Fibroblast of gingiva (primary cell): ENCODE measurements at regions not wholly inside any gene's neighbourhood (a gene's known extent, or its start where the extent isn't known, plus 50 kb on each side); places are given as distances from the start of the nearest gene placed in this dataset.
A peak's percentile ranks its signal among the peaks of the same experiment; 100 is the strongest.
"Not testable (repeated sequence)": the region's sequence is repeated elsewhere in the genome, so short reads cannot be mapped to it uniquely, and the experiment has no call there.

ENCODE experiments used
- DNase-seq: peaks from one replicate; pipeline ENCODE4 v3.0.0-alpha.2; 2011; ENCODE audit warnings: low read depth

DNA sequence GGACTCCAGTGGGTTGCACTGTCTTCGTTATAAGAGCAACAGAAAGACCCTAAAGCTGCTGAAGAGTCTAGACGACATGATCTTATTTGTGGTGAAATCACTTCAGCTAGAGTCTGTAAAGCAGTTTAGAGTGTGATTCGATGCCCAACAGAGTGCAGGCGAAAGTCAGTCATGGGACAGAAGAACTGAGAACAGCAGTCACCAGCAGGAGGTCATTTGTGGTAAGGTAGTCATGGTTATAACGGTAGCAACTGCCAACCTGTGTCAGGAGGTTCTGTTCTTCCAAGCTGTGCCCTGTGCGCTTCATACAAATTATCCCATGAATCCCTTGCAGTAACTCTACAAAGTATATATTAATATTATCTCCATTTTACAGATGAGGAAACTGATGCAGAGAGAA lies 954.1 kb downstream of the AACS start:
- DNase-seq, result no peak

DNA sequence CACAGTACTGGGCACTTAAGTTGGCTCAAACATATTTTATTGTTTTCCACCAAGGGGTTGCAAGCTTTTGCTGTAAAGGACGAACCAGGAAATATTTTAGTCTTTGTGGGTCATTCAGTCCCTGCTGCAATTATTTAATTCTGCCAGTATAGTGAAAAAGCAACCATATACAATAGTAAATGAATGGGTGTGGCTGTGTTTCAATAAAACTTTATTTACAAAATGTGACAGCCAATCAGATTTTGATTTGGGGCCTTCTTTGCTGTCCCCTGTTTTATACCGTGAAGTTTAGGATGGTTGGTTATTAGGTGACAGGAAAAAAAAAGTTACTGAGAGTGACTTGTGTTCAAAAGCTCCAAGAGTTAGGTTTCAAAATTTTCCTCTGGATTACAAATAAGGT lies 956.4 kb downstream of the AACS start:
- no peak for DNase-seq

DNA sequence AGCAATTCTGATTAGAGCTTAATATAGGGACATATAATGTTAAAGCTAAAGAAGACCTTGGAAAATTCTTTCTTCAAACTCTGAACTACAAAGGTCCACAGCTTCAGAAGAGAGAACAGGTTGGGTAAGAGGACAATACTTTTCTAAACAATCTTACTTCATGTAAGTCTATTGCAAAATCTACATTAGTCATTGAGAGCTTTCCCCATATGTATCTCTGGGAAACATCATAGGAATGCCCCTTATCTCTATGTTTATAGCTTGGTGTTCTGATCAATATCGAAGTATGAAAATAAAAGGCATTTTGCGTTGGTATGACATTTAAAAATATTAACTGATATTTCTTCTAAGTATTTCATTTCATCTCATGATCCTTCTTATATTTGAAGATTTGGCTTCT lies 962.6 kb downstream of the AACS start:
- no peak for DNase-seq

DNA sequence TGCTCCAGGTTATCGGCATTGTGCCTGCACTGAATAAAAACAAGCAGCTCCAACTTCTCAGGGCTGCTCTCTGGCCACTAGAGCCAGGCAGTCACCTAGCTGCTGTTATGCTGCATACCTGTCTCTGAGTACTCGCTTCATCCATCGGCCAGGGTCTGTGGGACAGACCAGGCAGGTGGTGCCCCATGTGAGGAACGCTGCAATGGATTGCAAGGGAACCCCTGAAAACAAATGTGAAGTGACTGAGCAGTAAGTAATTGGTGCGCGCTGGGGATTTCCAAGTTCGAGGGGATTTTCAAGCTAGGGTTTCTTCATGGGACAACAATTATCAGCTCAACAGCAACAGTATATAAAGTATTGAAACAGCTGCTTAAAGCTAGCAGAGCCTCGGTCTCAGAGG lies 965.3 kb downstream of the AACS start:
- no peak for DNase-seq

DNA sequence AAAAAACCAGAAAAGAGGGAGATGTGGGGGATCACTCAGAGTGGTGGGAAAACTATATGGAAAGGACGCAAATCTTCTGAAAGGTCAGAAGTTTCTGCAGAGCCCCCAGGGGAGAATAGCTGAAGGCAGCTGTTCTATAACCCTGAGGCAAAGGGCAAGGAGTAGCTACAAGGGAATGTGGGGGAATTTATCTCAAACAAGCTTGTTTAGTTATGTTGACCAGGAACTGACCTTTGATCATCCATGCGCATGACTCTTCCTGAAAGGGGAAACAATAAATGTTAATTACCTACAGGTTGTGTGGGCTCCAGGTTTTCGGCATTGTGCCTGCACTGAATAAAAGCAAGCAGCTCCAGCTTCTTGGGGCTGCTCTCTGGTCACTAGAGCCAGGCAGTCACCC lies 968.5 kb downstream of the AACS start:
- DNase-seq, result no peak

DNA sequence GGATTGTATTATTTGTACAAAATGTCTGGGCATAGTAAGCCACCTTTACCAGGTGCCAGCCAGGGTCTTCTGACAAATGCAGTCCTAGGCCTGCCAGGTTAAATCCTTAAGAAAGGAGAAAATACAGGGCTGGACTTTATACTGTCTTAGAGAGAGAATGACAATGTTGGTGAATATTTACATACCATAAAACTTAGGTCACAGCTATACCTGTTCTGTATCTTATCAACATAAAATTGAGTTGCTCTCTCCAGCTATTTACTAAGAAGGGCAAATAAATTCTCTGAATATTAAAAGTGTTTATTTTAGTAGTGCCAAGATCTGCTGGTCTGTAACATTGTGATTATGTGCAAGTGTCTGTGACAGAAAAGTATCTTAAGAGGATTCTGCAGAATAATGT lies 971.1 kb downstream of the AACS start:
- no peak for DNase-seq

DNA sequence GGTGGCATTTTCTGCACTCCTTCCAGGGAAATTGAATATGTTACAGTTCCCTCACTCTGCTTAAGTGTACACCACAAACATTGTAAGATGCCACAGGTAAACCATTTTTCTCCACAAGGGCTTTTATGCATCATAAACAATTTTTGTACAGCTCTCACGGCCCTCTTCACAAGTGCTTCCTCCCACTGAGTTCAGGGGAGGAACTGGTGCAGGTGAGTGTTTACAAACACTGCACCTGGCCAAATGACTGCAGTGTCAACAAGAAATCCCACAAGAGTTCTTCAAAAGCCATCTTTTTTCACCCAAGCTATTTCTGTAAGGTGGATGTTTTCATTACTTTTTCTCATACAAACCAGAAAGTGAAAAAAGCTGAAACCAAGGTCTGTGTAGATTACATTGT lies 973.2 kb downstream of the AACS start:
- DNase-seq, result no peak

DNA sequence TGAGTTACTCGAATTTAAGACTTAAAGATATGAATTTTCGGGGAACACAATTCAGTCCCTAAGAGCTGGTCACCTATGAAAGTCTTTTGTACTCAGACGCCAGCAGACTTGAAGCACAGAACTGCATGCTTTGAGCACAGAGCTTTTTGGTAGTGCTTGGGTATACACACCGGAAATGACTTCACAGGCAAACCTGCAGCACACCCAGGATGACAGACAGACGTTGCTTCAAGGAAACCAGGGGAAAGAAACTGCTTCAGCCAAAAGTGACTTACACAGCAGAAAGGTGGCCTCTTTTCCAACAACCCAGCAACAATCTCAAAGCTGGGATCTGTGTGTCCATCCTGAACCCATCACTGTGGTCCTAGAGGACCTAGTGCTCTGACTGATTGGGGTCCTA lies 975.1 kb downstream of the AACS start:
- DNase-seq, result no peak

DNA sequence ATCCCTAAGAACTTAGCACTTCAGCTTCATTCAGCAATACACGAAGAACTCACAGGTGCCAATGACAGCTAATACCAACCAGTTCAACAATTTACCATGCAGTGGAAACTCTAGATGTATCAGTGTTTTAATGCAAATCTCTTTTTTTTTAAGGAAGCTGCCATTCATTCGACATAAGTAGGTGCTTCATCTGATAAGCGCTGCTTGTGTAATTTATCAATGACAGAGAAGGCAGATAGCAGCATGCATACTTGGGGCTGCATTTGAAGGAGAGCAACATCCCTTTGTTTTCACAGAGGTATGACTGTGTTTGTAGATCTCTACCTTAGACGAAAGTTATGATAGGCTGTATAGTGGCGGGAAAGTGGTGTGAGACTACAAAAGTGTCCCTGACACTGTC lies 977.1 kb downstream of the AACS start:
- no peak for DNase-seq

DNA sequence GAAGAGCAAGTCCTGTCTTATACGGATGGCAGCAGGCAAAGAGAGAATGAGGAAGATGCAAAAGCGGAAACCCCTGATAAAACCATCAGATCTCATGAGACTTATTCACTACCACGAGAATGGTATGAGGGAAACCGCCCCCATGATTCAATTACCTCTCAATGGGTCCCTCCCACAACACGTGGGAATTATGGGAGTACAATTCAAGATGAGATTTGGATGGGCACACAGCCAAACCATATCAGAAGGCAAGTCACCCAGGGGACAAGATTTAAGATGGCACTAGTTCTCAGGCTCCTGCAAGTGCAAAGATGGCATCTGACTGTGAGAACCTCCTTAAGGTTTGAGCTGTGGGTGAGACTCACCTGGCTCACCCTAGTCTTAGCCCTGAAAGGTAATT lies 984.3 kb downstream of the AACS start:
- not testable (repeated sequence) for DNase-seq

DNA sequence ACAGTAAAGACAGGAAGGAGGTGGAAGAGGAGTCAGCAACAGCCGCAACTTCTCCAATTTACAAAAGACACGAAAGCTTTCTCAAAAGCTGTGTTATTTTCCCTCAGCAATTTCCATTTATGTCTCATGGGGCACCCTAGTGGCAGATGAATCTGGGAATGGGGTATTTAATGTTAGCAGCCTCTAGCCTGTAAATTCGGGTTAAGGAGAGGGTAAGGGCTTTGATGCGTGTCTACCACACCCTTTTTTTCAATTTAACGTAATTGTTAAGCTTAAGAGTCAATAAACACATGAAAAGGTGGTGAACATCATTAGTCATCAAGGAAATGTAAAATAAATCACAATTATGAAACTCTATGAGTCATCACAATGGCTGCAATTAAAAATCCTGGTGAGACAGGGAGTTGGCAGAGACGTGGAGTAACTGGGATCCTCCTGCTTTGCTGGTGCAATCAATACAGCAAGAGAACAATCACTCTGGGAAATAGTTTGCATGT lies 986.4 kb downstream of the AACS start:
- peak; percentile 64 for DNase-seq

DNA sequence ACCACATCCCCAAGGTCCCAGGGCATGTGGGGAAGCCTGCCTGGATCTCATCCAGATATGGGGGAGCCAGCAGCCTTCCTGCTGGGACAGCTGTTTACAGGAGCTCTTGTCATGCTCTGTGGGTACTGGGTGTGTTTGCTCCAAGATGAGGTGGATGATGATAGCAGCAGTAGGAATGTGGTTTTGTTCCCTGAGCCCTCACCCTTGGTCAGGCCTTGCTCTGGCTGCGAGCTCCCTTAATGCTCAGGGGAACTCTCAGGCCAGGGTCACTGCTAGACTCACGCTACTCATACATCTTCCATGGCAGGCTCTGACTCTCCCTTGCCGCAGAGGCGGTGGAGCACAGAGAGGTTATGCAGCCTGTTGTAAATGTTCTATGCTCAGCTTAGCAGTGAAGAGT lies 990.3 kb downstream of the AACS start:
- no peak for DNase-seq

DNA sequence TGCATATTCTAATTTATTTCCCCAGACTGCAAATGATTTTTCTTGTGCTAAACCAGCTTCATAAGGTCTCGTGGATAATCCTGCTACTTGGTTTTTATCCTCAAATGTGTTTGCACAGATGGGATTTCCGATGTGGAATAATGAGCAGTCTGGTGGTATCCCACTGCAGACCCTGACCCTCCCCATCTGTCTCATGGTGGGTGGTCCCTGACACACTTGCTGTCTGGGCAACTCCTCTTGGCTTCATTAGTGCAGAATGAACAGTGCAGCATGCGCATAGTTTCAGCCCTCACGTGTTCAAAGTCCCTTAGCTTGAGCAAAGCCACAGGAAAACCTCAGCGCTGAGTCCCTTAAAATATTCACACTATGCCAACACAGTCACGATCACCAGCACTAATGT lies 996.5 kb downstream of the AACS start:
- DNase-seq, result no peak

DNA sequence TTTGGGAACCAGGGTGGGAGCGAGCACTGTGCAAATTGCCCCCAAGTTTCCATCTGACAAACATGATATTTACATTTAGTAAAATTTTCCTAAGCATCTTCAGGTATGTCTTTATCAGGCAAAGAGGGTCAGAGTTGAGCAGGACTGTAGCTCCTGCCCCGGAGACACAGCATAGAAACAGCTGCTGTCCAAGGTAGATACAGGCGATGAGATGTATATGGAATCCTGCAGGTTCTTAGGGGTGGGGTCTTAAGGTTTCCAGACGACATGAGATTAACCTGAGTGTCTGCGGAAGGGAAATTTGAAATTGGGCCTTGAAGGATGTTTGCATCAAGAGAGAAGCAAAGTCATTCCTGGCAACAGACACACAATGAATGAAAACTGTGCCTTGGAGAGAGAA lies 998.8 kb downstream of the AACS start:
- DNase-seq, result no peak

DNA sequence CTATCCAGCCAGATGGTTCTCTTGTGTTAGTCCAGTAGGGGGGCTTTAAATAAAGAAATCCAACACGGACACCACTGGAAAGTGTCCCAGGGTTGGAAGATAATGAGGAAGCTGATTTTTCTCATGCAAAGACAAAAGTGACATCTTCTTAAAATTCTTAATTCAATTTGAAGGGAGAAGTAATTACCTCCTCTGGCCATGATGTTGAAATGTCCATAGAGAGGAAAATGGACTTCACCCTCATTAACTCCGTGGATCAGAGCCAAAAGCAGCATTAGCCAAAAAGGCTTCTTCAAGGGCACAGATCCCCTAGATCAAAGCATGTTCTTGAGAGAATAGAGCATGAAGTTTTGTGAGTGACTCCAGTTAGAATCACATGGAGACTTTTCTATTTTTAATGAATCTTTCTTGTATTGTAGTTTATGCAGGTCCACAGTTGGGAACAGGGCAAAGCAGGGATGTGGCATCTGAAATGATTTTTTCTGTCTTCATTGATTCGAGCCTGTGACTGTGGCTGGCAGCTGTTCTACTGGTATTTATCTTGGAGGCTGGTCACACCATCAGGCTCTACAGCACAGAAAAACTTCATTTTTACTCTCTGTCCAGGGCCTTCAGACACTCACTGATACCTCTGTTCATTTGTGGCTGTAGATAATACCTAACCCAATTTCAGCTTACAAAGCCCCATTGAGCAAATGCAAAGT lies 1002.5 kb downstream of the AACS start:
- DNase-seq, result no peak

DNA sequence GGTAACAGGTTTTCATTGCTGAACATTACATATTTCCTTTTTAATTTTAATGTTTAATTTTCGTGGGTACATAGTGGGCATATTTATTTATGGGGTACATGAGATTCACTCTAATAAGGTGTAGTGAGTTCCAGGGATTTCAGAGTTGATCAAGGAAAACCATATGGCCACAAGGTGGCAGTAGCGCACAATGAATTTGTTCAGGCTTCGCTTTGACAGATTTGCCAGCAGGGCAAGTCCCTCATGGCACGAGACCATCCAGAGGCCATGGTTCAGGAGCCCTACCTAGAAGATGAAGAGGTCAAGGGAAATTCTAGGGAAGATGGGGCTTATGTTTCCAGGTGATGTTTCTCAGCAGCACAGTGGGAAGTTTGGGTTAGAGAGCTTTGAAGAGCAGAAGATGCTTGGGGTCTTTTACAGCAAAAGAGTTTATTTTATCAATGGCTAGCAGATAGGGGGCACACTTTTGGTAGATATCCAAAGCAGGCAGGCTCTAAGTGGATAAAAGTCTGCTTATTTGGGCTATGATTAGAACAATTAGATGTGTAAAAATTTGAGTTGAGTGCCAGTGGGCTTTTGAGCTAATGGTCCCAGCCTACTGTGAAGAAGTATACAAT lies 1004.4 kb downstream of the AACS start:
- peak; percentile 71 for DNase-seq

DNA sequence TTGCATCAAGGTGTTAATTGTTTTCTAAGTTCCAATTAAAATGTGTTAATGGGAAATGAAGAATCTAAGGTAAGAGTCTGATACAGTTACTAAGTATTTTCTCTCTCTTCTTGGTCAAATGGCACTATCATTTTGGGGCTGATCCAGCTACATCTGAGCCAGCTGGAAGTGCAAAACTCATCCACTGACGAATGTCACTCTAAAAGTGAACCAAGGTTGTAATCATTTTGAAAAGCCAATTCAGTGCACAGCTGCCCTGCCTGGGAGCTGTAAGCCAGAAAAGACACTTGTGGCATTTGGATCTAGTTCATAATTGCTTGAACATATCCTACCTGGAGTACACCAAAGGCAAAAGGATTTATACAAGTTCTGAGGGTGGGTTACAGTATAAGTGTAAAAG lies 1011.3 kb downstream of the AACS start:
- DNase-seq, result no peak

DNA sequence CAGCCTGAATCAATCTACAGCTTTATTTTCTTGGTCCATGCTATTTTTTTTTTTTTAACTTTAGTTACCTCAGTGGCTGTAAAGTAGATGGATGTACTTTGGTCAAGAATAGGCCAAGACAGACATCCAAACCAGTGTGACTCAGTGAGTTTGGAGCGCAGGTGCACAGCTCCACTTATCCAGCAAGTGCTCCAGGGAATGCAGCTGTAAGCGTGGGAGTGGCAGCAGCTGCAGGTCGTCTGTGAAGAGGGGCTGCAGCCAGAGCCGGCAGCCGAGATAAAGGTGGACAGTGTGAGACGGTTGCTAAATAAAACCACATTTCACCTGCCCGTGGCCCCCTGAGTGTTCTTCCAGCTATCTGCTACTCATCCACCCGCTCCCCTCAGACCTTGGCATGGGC lies 1018.7 kb downstream of the AACS start:
- no peak for DNase-seq

DNA sequence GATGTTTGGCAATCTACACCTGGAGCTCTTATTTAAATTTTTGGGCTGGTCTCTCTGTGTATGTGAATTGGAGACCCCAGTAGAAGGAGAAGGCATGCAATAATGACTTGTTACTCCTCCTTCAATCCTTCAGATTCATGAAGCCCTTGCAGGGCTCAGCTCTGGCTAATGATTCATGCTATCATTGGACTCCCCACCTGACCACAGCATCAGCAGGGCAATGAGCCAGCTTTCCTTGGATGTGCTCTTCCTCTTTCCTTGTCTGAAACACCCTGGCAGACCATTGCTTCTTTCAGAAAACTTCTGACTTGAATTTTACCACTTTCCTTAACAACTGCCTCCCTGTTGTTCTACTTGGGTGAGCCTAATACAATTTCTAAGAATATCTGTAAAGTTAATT lies 1019.2 kb downstream of the AACS start:
- no peak for DNase-seq

DNA sequence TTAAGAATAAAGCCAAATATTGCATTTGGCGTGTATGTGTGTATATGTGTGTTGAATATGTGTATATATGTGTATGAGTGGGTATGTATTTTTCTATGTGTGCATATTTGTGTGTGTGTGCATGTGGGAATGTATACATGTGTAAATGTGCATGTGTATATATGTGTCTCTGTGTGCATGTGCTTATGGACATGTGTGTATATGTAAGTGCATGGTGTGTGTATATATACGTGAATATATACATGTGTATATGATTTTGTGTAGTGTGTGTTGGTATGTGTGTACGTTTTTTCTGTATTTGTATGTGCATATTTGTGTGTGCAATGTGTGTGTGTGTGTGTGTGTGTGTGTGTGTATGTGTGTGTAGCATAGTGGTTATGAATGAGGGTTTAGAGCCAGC lies 1021.0 kb downstream of the AACS start:
- no peak for DNase-seq

DNA sequence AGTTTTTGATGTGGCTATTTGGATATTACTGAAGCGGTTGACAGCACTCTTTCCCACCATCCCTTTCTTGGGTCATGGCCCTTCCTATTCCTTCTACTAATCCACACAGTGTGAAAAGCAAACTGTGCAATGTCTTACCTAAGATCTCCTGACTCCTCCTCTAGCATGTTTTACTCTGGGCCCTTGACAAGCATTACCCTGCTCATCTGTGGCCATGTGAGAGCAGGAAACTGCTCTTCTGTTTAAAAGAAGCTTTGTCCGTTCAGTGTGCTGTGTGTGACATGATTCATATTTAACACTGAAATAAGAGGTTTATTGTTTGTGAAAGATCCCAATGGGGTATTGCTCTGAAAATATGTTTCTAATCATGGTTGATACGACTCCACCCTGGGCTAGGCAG lies 1022.5 kb downstream of the AACS start:
- DNase-seq, result no peak

DNA sequence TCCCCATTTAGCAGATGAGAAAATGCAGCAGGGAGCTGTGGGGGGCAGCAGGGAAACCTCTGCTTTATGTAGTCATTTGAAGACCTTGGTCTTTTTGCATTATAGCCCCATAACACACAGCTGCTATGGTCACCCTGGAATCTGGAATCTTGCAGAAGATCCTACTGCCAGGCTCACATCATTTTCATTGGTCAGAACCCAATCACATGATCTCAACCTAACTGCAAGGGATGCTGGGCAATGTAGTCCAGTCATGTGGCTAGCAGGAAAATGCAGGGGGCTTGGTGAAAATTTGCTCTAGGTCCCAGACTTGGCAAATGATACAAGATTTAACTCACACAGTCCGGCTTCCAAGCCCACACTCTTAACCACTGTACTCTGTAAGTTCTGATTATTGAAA lies 1028.7 kb downstream of the AACS start:
- DNase-seq, result peak; percentile 14

DNA sequence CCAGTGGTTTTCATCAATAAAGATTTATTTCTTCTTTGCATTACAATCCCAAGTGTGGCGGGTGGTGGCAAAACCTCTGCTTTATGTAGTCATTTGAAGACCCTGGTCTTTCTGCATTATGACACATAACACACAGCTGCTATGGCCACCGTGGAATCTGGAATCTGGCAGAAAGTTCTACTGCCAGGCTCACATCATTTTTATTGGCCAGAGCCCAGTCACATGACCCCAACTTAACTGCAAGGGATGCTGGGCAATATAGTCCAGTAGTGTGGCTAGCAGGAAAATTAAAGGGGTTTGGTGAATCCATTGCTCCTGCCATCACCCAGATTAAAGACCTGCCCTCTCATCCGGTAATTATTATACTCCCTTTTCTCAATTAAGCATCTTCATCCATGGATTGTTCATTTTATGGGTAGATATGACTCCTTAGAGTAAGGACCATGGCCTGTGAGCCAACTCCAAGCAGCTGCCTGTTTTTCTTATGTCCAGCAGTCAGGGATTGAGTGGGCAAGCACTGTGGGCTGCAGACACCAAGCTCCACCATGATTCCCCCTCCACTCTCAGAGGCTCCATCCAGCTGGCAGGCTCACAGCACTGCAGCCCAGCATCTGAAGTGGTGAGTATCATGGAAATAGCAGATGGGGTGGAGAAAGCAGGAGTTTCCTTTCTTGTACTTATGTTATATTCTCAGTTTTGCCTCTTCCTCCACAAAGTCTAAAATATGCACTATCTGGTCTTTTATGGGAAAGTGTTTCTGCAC lies 1030.7 kb downstream of the AACS start:
- no peak for DNase-seq
